AG10803 (cell line): ENCODE measurements at regions not wholly inside any gene's neighbourhood (a gene's known extent, or its start where the extent isn't known, plus 50 kb on each side); places are given as distances from the start of the nearest gene placed in this dataset.

ENCODE experiments used
- DNase-seq: peaks from one replicate; pipeline ENCODE4 v3.0.0; 2010; ENCODE audit warnings: low read depth
- H3K4me3 ChIP-seq: 2 replicates; pipeline ENCODE4 v1.5.1; 2011; ENCODE audit warnings: mild to moderate bottlenecking, low read length, control low read depth
- CTCF ChIP-seq: conservative IDR thresholded peaks from 2 replicates; pipeline ENCODE4 v1.5.1; 2011; ENCODE audit warnings: mild to moderate bottlenecking, low read length, control low read depth, inconsistent platforms

GRCh38 chrY:15440021-15440695, 915.8 kb downstream of the NLGN4Y start:
- H3K4me3 ChIP-seq: no peak overlapping the region
- no peak for TF ChIP-seq CTCF
- no peak for DNase-seq

GRCh38 chrY:15440696-15441408, 916.5 kb downstream of the NLGN4Y start:
- DNase-seq: no peak
- TF ChIP-seq CTCF: no peak
- no peak overlapping the region for H3K4me3 ChIP-seq

GRCh38 chrY:15441878-15442277, 917.5 kb downstream of the NLGN4Y start:
- DNase-seq: no peak
- no peak for TF ChIP-seq CTCF
- H3K4me3 ChIP-seq: no peak overlapping the region

GRCh38 chrY:15445871-15446270, 921.5 kb downstream of the NLGN4Y start:
- no peak for TF ChIP-seq CTCF
- H3K4me3 ChIP-seq: no peak overlapping the region
- DNase-seq: peak; percentile 68

- H3K4me3 ChIP-seq: no peak overlapping the region
- DNase-seq: peak; percentile 64
- TF ChIP-seq CTCF: no peak
Measured at GRCh38 chrY:15446861-15447260, 922.5 kb downstream of the NLGN4Y start.

- TF ChIP-seq CTCF: no peak
- H3K4me3 ChIP-seq: no peak overlapping the region
- DNase-seq: no peak
Measured at GRCh38 chrY:15447959-15448358, 923.6 kb downstream of the NLGN4Y start.
